Glomerular visceral epithelial cell (primary cell): ENCODE measurements at regions not wholly inside any gene's neighbourhood (a gene's known extent, or its start where the extent isn't known, plus 50 kb on each side); places are given as distances from the start of the nearest gene placed in this dataset.

Source experiments
- DNase-seq: peaks from one replicate; pipeline ENCODE4 v3.0.0-alpha.2; 2016; ENCODE audit errors: extremely low spot score

DNA sequence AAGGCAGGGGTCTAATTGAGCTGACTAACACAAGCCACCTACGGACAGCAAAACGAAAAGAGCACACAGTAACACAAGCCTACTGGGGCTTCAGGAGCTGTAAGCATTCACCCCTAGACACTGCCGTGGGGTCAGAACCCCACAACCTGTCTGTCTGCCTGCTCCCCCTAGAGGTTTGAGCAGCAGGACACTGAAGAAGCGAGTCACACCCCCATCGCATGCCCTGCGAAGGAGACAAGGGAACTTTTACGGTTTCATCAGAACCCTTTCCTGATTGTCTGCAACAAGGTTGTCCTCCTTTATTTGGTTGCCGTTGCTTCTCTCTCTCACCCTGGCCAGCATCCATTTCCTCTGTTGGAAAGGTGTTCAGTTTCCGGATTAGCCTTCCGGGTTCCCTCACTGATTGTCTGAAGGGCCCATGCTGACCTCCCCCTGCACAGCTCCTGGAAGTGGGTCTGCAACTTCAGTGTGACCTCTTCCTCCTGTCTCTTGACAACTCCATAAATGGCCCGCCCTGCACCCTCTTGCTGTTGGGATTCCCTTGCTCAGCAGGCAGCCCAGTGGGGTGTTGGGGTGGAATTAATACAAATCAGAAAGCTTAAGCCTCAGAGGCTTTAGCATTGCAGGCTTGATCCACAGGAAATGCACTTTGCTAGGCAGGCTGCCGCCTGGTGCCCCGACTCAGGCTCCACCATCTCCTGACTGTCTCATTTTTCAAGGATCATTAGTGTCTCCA lies 258.9 kb upstream of the TLE4 start:
- no peak for DNase-seq

DNA sequence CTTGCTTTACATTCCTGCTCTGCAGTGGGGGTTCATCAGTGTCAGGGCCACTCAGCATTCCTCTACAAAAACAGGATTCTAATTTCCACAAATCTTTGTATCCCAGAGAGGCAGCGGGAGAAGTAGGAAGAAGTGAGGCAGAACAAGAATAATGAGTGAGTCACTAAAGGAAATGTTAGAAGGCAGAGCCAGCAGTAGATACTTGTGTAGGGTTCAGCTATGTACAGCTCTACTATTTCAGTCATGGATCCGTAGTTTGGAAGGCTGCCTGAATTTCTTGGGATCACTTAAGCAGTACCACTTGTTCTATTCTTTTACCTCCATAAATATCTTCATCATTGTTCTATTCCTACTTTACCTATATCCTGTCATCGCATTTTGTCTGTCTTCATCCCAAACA lies 246.3 kb upstream of the TLE4 start:
- DNase-seq, result peak; percentile 62

DNA sequence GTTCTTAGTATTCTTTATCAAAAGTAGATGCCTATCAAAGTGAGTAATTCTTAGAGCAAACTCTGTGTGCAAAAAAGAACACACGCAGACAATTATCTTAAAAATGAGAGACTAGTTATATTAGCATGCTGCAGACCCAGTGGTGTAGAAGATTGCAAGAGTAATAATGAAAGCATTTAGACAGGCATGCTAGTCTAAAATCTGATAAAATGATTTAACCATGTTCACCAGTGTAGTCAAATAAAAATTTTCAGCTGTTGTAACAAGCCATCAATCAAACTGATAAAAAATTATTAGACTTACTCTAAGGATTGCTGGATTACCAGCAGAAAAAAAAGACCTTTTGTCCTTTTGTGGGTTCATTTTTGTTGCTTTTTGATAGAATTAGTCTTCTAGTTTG lies 241.9 kb upstream of the TLE4 start:
- no peak for DNase-seq

DNA sequence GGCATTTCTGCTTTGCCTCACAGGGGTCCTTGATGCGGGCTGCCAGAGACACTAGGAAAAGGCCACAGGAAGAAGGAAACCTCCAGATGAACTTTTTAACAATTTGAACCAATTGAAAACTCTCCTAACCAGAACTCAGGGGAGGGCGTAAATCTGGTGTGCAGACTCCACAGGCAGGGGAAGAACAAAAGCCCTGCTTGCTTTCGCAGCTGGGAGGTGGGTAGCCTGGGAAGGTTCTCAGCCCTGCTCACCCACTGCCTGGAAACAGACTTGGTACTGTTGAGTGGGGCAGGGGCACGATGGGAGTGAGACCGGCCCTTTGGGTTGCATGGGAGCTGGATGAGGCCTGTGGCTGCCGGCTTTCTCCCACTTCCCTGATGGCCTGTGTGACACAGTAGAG lies 237.8 kb upstream of the TLE4 start:
- no peak for DNase-seq

DNA sequence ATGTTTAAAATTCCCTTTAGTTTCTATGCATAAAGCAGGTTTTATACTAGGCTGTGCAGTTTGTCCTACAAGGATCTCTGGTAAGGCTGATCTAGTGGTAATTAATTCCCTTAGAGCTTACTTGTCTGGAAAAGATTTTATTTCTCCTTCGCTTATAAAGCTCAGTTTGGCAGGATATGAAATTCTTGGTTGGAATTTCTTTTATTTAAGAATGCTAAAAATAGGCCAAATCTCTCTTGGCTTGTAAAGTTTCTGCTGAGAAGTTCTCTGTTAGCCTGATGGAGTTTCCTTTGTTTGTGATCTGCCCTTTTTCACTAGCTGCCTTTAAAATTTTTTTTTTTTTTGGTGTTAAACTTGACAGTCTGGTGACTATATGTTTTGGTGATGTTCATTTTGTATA lies 237.1 kb upstream of the TLE4 start:
- DNase-seq, result no peak

DNA sequence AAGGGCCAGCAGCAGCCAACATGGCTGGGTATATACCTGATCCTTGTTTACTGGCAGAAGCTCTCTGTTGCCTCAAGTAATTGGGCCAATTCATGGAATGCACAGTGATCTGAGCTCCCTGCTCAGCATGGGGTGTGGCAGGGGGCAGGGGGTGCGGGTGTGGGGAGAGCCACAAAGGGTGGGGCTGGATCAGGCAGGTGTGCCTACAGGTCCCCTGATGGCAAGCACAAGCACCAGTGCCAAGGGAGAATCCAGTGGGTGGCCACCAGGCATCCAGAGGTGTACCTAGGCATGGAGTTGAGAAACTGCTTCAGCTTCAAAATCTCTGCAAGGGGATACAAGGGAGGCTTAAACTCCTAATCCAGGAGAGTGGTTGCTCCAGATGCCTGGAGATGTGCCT lies 235.8 kb upstream of the TLE4 start:
- no peak for DNase-seq

DNA sequence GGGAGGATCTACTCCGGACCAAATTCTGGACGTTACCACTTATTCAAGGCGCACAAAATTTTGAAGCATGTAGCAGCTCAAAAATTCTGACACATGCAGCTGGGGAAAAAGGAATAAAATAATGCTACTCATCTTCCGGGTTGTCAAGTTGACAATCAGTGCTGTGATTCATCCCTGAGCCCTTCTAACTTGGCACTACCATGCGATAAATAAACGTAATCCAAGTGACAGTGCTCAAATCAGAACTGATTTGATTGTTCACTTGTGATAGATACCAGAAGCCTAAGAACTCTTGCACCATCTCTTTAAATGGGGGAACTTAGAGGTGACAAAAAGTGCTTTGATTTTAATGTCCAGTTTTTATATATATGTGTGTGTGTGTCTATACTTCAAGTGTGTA lies 230.2 kb upstream of the TLE4 start:
- DNase-seq, result no peak

DNA sequence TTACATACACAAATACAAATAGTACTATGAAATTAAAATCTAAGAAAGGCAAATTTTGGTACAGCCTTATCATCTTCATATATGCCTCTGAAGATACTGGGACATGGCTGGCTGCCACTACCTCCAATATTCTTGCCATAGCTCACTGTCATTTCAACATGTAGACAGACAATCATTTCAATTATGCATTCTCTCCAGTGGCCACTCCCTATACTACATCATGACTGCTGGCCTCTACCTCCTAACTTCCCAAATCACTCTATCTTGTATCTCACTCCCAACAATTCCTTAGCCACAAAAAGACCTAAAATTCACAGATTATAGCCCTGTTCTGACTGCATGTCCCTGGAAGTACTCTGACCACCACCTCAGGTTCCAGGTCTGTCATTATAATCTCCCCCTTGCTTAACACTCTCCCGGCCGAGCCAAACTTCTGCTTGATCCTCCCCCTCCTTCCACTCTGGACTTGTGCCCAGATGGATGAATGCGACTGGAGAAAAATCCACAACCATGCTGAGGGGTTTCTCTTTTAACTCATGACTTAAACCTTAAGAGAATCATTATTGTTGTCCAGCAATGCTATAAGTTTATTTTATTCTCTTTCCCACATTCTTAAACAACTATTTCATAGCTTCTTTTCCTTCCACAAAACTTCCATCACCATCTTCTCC lies 225.3 kb upstream of the TLE4 start:
- DNase-seq, result no peak

DNA sequence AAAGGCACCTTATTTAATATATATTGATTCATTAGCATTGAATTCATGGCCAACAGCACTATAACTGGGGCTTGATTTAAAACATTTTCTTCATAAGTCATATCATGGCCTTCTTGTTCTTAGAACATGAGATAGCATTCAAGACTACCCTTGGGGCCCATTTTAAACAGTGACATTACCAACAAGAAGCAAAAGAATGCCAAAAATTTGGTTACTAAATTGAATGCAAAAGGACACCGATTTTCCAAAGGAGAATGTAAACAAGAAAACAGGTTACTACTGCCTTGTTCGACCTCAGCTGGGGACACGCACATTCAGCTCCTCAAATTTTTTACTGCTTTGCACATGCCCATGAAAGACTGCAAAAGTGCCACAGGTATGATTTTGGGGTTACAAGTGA lies 219.4 kb upstream of the TLE4 start:
- no peak for DNase-seq

DNA sequence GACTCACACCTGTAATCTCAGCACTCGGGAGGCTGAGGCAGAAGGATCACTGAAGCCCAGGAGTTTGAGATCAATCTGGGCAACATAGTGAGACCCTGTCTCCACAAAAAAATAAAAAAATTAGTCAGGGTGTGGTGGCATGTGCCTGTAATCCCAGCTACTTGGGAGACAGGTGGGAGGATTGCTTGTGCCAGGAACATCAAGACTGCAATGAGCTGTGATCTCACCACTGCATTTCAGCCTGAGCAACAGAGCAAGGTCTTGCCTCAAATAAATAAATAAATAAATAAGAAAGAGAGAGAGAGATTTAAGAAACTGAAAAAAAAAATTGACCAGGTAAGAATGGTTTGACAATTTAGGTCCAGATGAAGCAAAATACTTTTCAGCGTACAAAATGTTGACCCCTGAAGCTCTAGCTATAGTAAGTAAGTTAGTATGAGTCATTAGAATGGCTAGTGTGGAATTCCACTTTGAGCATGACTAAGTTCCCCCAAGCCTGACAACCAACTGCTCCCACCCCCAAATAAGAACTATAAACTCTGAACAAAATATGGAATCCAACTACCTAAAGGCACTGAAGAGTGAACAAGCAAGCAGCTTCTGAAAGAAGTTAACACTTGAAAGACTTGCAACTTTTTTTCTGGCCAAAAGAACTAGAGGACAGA lies 217.8 kb upstream of the TLE4 start:
- DNase-seq, result peak; percentile 76

DNA sequence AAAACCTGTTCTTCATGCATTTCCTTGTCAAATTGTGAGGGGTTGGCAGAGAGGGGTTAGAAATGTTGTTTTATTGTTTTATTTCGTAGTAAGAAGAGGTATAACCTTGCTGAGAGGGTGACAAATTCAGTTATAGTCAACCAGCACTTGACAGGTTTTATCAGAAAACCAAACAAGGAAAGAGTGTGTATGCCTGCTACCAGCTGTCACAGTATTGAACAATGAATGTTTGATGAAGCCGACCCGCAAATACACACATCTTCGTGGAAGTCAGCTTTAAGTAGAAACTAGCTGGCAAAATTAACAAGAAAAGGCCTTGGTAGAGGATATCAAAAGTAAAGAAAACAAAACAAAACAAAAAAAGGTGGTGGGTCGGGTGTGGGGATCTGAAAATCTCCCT lies 214.6 kb upstream of the TLE4 start:
- no peak for DNase-seq

DNA sequence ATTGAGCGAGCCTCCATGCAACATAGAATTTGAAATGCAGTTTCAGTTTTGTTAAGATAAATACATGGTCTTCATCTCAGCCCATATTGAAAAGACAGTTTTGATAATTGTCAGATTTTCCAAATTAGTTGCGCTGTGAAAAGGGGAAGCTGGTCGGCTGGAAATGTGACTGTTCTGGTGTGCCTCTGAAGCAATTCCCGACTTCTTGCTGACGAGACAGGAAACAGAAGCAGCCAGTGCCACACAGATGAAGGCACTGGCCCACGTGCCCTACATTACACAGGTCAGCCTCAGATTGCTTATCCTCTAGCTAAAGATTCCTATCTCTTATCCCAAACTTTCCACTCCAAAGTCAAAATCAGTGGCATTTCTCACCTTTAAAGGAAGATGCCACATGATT lies 214.1 kb upstream of the TLE4 start:
- DNase-seq, result no peak

DNA sequence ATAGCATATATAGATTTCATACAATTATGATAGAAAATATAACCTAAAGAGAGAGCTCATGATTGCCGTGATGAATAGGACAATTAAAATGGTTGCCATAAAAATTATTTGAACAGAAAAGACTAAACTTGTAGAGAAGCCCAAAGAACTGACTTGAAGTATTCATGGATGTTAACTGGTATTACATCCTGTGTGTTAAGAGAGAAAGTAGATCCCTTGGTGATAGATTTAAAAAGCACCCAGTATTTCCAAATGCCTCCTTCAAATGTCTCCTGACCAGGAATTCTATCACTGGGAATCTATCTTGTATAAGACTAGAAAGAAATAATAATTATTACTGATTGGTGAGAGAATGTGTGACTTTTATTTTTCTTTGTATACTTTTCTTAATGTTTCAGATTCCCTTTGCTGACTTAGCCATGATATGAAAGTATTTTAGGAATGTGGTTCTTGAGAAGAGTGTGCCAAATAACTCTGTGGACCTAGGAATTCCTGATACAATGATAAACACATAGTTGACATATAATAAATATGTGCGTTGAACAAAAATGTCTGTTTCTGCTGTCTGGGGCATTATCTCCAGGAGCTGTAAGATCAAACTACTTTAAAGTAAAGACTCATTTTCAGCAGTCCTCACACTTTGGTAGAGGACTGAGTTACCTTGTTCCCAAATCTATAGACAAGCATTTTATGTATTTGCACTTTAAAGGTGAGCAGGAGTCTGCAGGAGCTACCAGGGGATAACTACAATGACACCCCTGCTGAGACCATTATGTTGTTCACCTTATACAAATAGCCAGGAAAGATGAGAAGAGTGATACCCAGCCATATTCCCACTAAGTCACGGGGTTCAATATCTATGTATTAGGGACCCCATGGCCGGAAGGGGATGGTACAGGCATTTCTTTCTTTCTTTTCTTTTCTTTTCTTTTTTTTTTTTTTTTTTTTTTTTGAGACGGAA lies 211.1 kb upstream of the TLE4 start:
- peak; percentile 33 for DNase-seq

DNA sequence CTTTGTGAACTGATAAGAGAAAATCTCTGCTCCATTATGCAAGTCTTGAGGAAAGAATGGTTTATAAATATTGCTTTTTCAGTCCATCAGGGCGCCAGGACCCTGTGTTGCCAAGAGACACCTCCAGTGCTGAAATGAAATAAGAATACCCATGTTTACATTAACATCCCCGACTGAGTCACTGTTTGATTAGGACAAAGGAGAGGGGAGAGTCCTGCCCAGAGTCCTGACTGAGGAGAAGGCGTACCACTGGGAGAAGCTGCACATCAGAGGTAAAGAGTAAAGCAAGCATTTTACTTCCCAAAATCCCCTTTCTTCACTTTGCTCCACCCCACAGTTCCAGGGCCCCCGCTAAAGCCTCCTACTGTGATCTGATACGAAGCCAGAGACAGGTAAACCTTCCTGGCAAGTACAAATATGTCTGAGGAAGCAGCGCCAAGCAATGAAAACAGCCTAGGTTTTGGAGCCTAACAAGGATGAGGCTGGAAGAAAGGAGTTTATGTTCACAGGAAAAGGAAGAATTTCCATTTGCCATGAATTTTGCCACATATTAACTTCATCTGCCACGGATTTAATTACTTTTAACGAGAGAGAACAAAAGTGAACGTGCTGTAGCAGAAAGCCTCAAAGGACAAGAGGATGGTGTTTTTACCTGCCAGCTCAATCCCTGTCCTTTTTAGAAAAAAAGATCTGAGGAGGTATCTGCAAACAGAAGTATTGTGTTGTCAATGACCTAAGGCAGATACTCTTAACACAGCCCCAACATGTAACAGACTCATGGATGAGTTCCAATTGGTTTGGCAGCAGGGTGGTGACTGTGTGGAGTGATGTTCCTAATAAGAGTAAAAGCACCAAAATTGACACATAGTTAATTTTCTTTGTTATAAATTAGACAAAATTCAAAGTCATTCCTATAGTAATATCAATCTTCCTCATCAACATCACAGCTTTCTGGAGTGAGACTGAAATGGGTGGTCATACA lies 209.4 kb upstream of the TLE4 start:
- no peak for DNase-seq

DNA sequence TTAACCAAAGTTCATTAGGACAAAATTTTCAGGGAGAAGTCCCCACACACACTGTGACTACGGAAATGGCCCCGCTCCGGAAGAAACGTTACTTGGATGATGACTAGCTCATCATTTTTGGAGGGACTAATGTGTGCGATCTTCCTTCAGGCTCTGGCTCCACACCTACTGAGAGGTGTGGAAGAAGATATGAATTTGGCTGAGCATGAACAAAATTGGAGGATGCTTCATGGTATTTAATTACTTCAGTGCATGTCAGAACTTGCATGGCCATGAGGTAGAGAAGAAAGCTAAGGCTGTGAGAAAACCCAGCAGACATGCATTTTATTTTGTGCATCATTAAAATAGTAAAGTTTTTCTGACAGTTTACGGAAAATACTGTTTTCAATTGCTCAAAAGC lies 202.1 kb upstream of the TLE4 start:
- DNase-seq, result no peak

DNA sequence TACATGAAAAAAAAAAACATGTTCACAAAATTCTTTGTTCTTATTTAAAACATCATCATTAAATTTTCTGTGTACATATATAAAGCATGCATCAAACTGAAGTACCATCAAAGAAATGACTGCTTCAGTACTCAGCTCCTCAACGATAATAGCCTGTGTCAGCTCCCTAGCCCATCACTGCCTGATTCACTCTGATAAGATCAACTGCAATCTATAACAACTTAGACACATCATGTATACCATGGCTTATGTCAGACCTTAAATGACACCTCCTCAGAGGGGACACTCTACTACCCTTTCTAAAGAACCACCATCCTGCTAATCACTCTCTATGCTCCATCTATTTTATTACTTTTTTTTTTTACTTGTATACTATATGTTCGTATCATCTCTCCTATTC lies 200.5 kb upstream of the TLE4 start:
- no peak for DNase-seq

DNA sequence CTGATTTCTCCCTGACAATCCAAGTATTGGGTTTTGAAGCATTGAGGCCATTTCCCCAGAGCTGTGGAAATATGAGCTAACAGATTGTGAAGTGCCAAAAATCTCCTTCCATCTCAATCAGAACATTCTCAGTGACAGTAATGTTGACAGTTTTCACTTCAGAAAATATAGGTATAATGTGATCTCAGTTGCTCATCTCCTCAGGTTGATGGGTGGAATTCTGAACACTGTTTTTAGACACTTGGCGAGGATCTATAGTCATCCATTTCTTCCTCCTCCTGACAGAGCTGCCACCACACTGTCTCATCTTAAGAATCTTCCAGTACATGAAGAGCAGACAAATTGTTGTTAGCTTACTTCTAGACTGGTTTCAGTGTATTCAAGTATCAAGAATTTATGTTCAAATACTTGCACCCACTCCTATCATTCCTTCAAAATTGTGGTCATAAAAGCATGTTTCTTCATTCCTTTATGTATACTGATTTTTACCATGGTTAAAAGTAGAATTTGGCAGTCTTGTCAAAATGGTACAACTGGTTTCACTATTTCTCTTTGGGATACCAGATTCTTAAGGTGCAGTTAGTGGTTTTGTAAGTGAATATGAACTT lies 199.7 kb upstream of the TLE4 start:
- DNase-seq, result no peak

DNA sequence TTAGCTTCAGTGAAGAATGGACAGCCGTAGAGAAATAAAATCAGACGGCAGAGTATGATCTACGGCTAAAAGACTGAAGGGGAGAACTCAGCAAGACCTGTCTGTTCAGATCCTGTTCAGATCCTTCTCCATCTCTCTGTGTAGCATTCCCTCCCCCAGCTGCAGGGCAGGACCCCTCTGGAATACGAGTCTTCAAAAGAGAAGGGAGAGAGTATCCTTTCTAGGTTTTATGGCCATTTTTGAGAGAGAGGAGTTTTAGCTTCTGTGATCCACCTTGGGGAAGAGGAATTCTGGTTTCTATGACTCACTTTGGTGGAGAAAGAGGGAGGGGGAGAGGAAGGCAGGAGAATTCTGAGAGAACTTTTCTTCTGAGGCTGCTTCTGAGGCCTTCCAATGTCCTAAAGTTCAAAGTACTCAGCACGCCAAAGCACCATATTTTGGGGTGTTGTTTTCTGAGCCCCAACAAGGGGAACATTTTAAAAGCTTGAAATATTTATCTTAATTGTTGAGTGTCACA lies 194.4 kb upstream of the TLE4 start:
- DNase-seq, result peak; percentile 25

DNA sequence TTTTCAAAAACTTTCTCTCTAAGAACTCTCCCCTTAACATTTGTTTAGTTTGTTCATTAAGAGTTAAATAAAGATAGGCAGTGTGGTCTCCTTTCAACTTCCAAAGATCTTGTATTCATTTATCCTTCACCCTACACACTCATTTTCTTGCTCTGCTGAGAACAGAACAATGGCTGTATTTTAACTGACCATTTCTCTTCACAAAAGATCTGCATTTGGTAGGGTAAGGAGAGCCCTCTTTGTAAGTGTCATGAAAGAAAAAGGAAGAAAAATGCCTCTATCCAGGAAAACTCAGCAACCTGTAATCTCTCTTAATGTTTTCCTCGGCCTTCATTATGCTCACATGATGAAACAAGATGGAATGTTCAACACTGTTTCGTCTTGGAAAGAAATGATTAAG lies 193.7 kb upstream of the TLE4 start:
- DNase-seq, result no peak

DNA sequence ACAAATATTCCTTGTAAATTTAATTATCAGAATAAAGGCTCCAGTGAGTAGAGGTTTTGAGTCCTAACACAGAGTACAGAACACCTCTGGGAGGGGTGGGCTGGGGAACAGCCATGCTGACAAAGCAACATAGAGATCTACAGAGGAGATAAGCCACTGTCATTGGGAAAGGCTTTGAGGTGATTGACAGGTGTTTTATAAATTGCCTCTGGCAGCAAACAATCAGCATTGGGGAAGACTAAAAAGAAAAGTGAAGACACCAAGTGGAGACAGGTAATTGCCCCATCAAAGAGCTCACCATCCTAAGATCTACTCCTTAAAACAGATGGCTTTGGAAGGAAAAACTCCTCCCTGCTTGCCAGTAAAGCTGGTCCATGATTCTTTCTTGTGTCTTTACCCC lies 189.7 kb upstream of the TLE4 start:
- DNase-seq, result no peak
